ENCODE measurements at regions not wholly inside any gene's neighbourhood (a gene's known extent, or its start where the extent isn't known, plus 50 kb on each side); places are given as distances from the start of the nearest gene placed in this dataset.

GRCh38 chr2:16207151-16207550, 266.8 kb downstream of the MYCN start:
- H3K9me3 Mint-ChIP-seq: peaks cover 12% of the 10 kb centered on the region

DNA sequence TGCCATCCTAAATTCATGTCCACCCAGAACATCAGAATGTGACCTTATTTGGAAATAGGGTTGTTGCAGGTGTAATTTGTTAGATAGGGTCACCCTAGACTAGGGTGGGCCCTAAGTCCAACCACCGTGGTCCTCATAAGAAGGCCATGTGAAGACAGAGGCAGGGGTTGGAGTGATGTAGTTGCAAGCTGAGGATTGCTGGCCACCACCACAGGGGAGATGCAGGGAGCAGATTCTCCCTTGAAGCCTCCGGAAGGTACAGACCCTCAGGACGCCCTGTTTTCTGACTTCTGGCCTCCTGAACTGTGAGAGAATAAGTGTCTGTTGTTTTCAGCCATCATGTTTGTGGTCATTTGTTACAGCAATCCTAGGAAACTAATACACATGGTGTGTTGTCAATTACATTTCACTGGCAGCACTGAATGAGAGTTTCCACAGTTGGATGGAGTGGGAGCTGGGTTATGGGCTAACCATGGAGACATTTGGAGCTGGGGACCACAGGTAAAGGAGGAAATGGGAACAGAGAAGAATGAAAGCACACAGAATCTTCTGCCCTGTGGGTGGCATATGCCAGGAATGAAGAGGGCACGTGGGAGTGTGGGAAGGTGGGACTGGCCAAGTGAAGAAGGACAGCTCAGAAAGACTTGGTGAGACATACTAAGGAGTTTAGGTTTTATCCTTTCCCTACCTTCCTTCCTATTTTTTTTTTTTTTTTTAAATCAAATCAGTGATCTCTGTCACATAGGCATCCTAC, 266.0 kb downstream of the MYCN start:
- intact Hi-C loops (cut with micrococcal nuclease): no loop called here
- ATAC-seq (ENCODE audit: low read depth) (no peak), DNase-seq (no peak)
- no peaks in the 10 kb centered on the region for H3K36me3 Mint-ChIP-seq (ENCODE audit: low read depth)
- H3K27ac Mint-ChIP-seq: no peak overlapping the region
- no peak for TF ChIP-seq CTCF (IDR thresholded peaks at IDR 0.05)
- CTCF ChIA-PET: no interaction called here
- peaks cover 11% of the 10 kb centered on the region for H3K9me3 Mint-ChIP-seq
- H3K4me1 Mint-ChIP-seq: no peaks in the 10 kb centered on the region
- POLR2A ChIA-PET: no interaction called here
- no peaks in the 10 kb centered on the region for H3K27me3 Mint-ChIP-seq
- H3K4me3 Mint-ChIP-seq: no peak overlapping the region

More at GRCh38 chr2:16207151-16207550, 266.8 kb downstream of the MYCN start:
- no peak overlapping the region for H3K4me3 Mint-ChIP-seq
- no peak overlapping the region for H3K27ac Mint-ChIP-seq
- H3K4me1 Mint-ChIP-seq: no peaks in the 10 kb centered on the region
- CTCF ChIA-PET: no interaction called here
- ATAC-seq (ENCODE audit: low read depth) (no peak), DNase-seq (no peak)
- no peak for TF ChIP-seq CTCF (IDR thresholded peaks at IDR 0.05)
- no peaks in the 10 kb centered on the region for H3K36me3 Mint-ChIP-seq (ENCODE audit: low read depth)
- no peaks in the 10 kb centered on the region for H3K27me3 Mint-ChIP-seq
- POLR2A ChIA-PET: no interaction called here
- intact Hi-C loops (cut with micrococcal nuclease): no loop called here

DNA sequence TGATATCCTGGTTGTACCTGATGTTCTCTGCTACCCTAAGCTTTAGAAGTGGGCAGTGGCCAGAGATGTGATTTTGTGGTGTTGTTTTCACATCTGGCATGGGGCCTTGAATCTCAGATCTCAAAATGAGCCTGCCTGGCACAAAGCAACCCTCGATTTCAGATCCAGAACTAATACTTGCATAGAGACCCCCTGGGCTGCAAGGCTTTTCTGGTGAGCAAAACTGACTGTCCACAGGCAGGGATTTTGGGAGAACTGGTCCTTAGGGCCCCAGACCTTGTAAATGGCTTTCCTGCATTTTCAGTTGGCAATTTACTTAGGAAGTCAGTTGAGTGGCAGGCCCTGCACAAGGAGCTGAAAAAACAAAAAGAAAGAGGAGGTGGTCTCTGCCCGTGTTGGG, 265.3 kb downstream of the MYCN start:
- intact Hi-C loops (cut with micrococcal nuclease): no loop called here
- Mint-ChIP-seq H3K9me3 (peaks cover 8% of the 10 kb centered on the region), H3K4me1 (no peaks in the 10 kb centered on the region), H3K27ac (no peak overlapping the region), H3K36me3 (ENCODE audit: low read depth) (no peaks in the 10 kb centered on the region), H3K4me3 (no peak overlapping the region), H3K27me3 (no peaks in the 10 kb centered on the region)
- DNase-seq: no peak
- no peak for TF ChIP-seq CTCF (IDR thresholded peaks at IDR 0.05)
- CTCF ChIA-PET: no interaction called here
- ATAC-seq (ENCODE audit: low read depth): no peak
- POLR2A ChIA-PET: no interaction called here

DNA sequence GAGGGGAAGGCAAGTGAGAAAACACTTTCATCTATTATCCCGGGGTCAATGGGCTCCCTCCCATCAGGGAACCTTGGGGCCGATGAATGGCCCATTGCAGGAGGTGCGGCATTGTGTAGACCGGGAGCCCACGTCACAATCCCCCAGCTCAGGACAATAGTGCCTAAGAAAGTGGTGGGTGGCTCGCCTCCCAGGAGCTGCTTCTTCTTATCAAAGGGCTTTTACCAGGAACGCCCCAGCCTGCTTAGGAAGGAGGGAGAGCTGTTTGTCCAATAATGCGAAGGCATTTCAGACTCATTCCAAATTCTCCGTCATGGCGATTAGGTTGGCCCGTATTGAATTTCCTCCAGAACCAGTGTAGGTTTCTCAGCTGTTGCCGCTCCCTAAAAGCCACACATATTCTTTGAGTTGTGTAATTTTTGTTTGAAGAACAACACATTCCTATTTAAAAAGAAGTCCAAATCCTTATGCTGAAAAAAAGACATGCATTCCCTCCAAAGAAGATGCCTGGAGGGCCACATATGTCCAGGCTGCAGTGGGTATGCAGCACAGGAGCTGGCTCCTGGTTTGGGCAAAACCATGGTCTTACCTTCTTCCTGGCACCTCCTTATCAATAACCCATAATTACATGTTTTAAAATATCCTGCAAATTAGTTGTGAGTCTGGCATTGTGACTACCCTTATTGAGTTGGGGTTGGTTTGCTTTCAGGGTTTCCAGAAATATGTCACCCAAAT, 264.7 kb downstream of the MYCN start:
- Mint-ChIP-seq H3K36me3 (ENCODE audit: low read depth) (no peaks in the 10 kb centered on the region), H3K27me3 (no peaks in the 10 kb centered on the region), H3K27ac (no peak overlapping the region), H3K4me3 (no peak overlapping the region), H3K9me3 (peaks cover 8% of the 10 kb centered on the region), H3K4me1 (no peaks in the 10 kb centered on the region)
- no peak for TF ChIP-seq CTCF (IDR thresholded peaks at IDR 0.05)
- POLR2A ChIA-PET: no interaction called here
- ATAC-seq (ENCODE audit: low read depth): no peak
- CTCF ChIA-PET: no interaction called here
- intact Hi-C loops (cut with micrococcal nuclease): no loop called here
- no peak for DNase-seq

GRCh38 chr2:16204251-16204650, 263.9 kb downstream of the MYCN start:
- no peak for TF ChIP-seq CTCF (IDR thresholded peaks at IDR 0.05)
- H3K27me3 Mint-ChIP-seq: no peaks in the 10 kb centered on the region

More at GRCh38 chr2:16204251-16204650, 263.9 kb downstream of the MYCN start:
- no peak for ATAC-seq (ENCODE audit: low read depth)
- intact Hi-C loops (cut with micrococcal nuclease): no loop called here
- H3K27ac Mint-ChIP-seq: no peak overlapping the region
- H3K36me3 Mint-ChIP-seq (ENCODE audit: low read depth): no peaks in the 10 kb centered on the region
- H3K4me1 Mint-ChIP-seq: no peaks in the 10 kb centered on the region
- peaks cover 6% of the 10 kb centered on the region for H3K9me3 Mint-ChIP-seq
- ChIA-PET POLR2A (no interaction called here), CTCF (no interaction called here)
- no peak overlapping the region for H3K4me3 Mint-ChIP-seq
- DNase-seq: no peak

Measured in activated B cell treated with CpG ODN at 0.5 μM for 24 hours (primary cell).